GM21528 (cell line): ENCODE measurements at regions not wholly inside any gene's neighbourhood (a gene's known extent, or its start where the extent isn't known, plus 50 kb on each side); places are given as distances from the start of the nearest gene placed in this dataset.

Experiments
- ATAC-seq: cut with Tn5 transposase; IDR thresholded peaks from one replicate; pipeline ENCODE4 v1.9.1; 2021; ENCODE audit warnings: mild to moderate bottlenecking, moderate library complexity; ENCODE audit not compliant: unreplicated experiment, low FRiP score

DNA sequence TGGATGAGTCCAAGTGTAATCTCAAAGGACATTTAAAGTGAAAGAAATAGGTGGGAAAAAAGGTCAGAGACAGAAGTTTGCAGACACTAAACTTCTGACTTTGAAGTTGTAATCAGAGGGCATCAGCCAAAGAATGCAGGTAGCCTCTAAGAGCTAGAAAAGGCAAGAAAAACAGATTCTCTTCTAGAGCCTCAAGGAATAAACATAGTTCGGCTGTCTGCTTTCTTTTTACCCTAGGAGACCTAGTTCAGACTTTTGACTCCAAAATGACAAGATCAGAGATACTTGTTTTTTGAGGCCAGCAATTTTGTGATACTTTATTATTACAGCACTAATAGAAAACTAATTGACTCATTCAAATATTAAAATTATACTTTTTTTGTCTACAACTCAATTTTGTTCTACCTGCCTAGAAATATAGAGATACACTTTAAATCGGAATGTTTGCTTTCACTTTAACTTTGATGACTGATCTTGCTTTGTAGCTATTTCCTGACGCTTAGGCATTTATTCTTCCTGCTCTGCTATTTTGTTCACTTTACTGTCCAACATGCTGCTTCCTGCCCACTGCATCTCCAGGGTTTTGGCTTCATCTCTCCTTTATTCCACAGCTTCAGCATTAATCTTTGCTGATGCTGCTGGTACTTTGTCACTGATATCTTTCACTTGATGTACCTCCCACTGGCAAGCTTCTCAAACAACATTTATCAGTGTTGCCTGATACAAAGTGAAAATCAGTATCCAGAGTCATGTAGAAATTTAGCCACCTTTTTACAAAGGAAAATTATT, 272.5 kb downstream of the DSEL start:
- ATAC-seq = peak; percentile 60

DNA sequence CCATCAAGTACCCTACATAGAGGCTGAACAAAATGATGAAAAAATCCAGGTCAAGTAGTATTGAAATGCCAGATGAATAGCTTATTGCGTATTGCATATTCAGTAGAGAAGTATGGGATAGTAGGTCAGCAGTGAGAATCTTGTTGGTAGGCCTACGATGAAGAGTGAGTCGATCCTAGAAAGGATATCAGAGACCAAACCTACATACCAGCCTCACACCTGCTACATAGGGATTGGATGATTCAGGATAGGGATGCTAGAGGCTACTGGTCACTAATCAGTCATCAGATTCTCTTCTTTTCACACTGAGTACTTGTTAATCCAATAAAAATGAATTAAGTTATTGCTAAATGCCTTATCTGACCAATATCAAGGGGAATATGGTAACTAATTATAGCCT, 274.5 kb downstream of the DSEL start:
- no peak for ATAC-seq

DNA sequence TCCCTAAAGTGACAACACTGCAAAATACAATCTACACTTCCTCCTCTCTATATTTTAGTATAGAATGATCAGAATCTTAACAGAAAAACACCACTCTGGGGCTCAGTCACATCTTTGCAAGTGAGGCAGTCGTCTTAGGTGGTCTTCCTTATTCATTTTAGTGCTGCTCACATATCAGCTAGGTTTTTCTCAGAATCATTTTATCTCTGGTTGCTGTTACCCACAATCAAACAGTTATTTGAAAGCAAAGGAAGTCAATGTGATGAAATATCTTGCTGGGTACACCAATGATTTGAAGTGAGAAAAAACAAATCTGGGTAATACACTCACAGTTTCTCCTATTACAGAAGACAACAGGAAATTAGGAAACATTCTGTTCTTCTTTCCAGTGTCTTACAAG, 275.2 kb downstream of the DSEL start:
- ATAC-seq = no peak

DNA sequence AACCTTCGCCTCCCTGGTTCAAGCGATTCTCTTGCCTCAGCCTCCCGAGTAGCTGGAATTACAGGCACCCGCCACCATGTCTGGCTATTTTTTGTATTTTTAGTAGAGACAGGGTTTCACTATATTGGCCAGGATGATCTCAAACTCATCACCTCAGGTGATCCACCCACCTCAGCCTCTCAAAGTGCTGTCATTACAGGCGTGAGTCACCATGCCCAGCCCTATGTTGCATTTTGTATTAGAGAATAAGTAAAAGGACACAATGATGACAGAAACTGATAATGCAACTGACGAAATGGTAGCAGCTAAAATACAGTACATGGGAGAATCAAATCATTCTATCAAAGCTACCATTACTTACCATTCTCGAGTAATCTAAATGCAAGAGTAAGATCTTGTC, 276.7 kb downstream of the DSEL start:
- ATAC-seq = no peak

DNA sequence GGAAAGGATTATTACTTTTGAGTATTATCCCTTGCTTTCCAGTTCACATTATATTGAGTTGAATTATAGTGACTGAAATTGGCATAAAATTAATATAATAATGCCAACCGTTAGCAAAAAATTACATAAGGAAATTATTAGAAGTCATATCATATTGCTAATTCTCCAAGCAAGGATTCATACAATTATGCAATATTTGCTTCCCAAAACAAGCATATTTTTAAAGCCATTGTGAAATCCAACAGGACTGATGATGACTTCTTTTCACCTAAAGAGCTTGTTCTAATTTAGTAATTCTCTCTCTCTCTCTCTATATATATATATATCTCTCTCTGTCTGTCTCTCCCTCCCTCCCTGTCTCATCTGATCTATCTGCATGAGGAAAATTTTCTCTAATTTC, 283.5 kb downstream of the DSEL start:
- no peak for ATAC-seq

DNA sequence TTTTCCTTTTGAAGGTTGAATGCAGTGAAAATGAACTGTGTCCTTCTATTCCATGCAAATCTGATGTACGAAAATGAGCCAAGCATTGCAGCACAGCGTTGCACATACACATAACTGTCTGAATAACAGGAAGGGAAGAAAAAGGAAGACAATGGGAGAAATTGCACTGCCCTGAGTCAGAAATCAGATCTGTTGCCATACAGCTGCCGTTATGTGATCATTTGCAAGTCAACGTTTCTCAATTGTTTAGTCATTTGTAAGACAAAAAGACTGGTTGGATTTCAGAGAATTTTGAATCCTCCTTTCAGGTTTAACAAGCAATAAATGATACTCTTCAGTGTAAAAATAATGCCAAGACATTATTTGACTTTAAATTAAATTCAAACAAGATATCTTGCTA, 284.1 kb downstream of the DSEL start:
- no peak for ATAC-seq

DNA sequence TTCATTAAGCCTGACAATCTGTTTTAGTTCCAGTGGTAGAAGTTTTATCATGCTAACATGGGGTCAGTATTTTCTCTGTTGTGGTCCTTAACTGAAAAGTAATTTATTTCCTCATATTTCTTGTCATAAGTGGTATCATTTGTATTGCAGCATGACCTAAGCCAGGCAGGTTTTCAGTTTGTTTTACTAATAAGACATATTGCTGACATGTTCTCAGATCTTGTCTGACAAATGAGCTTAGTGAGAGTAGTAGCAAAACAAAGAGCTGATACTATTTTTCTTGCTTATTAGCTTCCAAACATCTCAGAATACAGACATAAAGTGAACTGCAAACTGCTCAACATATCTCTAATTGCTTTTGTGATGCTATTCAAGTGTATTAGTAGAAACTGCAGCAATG, 293.6 kb downstream of the DSEL start:
- ATAC-seq = no peak

DNA sequence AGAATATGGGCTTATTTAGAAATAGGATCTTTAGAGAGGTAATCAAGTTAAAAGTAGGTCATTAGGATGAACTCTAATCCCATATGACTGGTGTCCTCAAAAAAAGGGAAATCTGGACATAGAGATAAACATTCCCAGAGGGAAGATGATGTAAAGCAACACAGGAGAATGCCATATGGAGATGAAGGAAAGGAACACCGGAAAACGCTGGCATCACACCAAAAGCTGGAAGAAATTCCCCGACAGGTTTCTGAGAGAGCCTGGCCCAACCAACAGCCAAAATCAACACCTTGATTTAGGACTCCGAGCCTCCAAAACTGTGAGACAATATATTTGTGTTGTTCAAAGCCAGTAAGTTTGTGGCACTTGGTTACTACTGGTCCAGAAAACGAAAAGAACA, 296.7 kb downstream of the DSEL start:
- ATAC-seq = no peak

DNA sequence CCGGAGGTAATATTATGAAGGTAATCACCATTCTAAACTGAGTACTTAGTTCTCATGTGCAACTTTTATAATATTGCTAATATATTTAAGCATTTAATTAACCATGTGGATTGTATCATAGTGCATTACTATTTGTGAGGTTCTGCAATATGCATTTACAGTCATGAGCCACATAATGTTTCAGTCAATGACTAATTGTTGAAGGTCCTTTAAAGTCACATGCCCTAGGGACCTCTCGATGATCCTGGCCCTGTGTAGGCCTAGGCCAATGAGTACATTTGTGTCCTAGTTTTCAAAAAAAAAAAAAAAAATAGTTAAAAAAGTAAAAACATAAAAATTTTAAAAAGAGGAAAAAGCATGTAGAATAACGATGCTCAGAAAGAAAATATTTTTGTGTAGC, 298.0 kb downstream of the DSEL start:
- ATAC-seq = no peak

DNA sequence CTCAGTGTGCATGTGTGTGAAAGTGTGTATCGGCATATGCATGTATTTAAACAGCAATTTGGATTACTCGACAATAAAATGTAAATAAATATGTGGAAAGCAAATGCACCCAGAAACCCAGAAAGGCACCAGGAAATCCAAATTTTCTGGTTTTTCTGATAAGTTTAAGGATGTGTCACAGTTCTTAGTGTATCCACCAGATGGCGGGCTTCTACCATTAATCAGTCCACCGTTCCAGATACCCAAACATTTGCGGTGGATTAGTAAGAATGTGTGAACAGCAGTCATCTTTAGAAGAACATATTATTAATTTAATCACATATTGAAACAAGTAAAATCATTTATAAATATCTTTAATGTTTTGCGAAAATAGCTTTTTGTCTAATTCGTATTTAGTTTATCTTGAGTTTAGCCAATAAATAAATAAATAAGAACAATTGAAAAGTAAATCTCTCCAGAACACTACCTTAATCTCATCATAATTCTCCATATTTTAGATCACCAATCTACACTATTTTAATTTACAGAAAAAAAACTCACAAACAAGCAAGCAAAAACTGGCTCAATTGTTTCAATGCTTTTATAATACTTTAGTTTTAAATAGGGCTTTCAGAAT, 298.9 kb downstream of the DSEL start:
- ATAC-seq = no peak

DNA sequence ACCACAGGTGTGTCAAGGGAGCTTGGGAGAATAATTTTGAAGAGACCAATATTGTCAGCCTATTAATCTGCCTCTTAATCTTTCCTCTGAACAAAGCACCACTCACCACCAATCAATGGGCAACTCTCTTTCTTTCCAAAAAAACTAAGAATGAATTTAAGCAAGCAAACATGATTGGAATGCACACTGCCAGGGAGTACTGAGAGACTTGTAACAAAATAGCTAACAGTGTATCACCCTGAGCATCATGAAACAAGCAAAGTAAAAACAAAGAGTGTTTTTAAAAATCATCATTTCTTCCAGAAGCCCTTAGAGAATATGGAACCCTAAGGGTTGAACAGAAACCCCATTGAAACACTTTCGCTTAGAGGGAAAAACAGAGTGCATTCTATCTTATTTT, 299.7 kb downstream of the DSEL start:
- ATAC-seq = no peak

DNA sequence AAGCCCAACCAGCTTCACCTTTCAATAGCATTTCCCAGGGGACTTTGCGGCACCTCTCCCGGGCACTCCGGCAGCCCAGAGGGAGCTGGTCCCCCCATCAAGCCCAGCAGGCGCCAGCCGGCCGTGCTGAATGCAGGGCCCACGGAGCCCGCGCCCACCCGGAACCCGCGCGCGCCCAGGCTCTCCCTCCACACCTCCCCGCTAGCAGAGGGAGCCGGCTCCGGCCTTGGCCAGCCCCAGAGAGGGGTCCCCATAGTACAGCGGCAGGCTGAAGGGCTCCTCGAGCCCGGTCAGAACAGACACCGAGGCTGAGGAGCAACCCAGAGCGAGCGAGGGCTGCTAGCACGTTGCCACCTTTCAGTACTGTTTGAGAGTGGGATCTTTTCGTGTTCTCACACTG, 300.8 kb downstream of the DSEL start:
- ATAC-seq = no peak

DNA sequence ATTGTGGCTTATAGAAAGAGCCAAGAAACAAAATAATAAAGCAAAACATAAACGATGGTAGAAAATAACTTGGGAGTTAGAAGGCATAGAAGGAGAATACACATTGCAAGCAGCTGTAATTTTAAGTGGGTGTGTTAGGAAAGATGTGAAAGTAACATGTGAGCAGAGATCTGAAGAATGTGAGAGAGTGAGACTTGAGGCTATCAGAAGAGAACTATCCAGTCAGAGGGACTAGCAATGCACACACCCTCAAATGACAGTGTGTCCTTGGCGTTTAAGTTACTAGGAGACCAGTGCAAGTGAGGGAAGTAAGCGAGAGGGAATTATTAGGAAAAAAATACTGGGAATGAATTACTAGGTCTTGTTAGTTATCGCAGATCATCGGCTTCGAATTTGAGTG, 304.9 kb downstream of the DSEL start:
- no peak for ATAC-seq

DNA sequence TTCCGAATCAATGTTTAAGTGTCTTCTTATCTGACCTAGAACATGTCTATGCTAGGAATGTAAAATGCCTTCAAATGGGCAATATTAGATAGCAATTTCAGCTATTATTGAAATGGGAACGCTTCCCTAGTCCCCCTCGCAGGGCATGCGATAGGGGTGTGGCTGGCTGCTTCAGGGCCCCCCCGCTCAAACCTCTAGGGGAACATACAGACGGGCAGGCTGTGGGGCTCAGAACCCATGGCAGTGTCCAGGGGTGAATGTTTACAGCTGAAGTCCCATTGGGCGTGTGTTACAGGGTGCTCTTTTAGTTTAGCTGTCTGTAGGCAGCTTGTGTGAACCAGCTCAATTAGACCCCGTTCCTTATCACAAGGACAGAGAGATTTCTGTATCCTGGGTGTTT, 315.9 kb downstream of the DSEL start:
- ATAC-seq = no peak

DNA sequence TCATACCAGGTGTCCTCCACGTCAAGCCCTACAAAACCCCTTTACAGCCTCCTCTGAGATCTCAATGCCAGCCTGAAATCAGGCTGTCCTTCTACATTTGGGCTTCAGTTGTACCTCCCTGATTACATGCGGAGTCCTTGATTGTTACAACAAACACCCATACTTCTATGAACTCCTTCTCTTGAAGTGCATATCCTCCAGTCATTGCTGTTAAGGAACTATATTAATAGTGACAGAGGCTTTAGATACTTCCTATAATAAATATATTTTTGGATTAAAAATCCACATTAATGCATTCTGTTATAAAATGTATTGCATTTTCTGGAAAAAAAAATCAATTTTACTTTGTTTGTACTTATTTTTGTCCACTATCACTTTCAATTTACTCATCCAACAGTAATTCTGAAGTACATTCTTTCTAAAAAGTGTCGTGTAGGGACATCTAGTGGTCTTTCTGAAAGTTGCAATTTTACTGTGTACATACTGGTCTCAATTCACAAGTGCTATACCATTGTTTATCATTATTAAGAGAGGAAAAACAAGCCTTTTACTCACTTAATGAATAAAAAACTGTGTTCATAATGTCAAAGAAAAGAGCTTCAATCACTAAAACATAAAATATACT, 316.4 kb downstream of the DSEL start:
- peak; percentile 98 for ATAC-seq

DNA sequence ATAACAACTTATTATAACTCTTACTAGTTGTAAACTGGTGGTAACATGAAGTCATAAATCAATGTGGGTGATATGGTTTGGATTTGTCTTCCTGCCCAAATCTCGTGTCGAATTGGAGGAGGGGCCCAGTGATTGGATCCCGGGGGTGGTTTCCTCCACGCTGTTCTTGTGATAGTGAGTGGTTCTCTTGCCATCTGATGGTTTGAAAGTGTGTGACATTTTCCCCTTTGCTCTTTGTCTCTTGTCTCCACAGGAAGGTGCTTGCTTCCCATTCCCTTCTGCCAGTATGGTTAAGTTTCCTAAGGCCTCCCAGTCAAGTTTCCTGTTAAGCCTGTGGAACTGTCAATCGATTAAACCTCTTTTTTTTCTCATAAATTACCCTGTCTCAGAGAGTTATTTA, 321.6 kb downstream of the DSEL start:
- ATAC-seq = no peak

DNA sequence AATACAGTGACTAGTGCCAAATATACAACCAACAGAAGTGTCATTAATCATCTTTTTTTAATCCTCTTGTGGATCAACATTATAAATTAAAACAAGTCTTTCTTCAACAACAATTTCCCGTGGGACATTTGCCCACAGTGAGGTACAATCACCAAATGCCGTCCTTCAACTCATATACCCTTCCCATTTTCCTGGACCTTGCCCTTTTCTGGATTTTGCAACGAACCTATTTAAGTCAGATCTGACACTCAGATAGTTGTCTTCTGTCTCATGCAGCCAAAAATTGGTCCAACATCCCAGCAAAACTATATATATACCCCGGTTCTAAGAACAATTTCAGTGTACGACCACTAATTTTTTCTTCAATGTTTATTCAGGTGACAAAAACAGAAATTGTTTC, 324.0 kb downstream of the DSEL start:
- no peak for ATAC-seq

DNA sequence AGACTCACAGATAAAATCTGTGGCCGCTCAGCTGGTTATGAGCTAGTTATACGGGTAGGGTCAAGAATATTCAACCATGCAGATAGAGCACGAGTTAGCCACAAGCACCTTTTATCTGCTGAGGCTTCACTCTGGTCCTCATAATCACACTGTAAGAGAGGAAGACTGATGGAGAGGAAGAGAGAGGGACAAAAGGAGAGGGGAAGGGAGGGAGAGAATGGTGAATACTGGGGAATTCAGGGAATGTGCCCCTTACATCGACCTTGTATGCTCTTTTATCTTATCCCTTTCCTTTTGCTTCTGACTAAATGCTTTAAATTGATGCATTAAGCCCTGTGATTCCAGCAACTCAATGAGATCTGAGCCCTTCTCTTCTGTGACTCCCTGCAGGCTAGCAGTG, 333.1 kb downstream of the DSEL start:
- ATAC-seq = no peak

DNA sequence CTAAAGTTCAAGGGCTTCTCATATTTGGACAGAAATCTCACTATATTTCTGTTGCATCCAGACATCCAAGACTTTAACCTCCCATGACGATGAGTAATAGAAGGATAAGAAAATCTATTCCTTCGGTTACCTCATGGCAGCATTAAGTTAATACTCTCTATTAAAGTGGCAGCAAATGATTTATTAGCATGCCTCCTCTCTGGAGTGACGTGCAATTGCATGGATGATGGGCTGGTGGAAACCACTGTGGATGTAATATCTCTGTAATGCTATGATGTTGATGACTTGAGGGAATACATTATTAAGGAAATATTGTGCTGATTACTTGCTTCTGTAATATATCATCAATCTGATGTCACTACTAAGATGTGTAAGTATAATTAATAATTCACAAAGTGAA, 336.8 kb downstream of the DSEL start:
- ATAC-seq = no peak

DNA sequence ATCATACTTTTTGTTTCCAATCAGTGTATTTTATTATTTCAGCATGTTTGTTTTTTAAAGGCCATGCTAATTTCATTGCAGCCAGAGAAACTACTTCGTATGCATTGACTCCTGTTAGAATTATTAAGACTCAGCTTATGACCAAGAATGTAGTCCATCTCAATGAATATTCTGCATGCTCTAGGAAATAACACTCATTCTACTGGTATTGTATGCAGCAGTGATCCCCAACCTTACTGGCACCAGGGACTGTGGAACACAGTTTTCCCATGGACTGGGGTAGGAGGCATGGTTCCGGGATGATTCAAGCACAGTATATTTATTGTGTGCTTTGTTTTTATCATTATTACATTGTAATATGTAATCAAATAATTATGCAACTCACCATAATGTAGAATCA, 356.9 kb downstream of the DSEL start:
- no peak for ATAC-seq

DNA sequence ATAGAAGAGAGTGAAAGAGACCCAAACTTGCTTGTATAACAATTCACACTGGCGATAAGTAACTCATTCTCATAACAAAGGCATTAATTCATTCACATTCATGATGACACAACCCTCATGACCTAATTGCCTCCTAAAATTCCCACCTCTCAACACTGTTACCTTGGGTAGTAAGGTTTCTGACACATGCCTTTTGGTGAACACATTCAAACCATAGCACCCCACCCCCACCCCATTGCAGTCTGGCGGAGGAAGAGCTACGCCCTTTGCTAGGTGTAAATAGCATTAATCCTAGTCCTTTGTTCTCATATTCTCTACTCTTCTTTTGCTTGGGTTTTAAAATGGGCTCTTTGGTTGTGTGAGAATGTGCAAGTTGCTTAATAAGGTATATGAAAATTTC, 361.5 kb downstream of the DSEL start:
- ATAC-seq = no peak

DNA sequence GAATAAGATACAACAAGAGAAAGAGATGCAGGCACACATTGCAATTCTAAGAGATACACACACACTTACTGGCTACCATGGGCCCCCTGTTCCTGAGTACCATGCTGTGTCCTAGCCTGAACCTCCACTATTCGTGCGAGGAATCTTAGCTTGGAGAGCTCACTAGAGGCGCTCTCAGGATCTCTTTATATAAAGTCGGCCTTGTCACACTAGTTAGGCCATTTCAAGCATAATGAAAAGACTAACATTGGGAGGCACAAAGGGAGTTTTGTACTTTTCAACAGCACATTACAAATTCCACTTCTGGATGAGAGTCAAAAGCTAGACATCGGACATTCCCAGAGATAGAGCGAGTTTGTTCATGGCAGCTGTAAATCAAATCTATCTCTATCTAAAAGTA, 365.2 kb downstream of the DSEL start:
- no peak for ATAC-seq
